ENCODE measurements at regions not wholly inside any gene's neighbourhood (a gene's known extent, or its start where the extent isn't known, plus 50 kb on each side); places are given as distances from the start of the nearest gene placed in this dataset.

- Mint-ChIP-seq H3K36me3 (no peaks in the 10 kb centered on the region), H3K27me3 (no peaks in the 10 kb centered on the region), H3K4me1 (ENCODE audit: low read depth in 2 of 2) (no peaks in the 10 kb centered on the region), H3K27ac (no peak overlapping the region), H3K4me3 (no peak overlapping the region), H3K9me3 (peaks cover 6% of the 10 kb centered on the region)
- ATAC-seq (no peak), DNase-seq (ENCODE audit: low spot score) (no peak)
These were observed 543.0 kb upstream of the RGS18 start for GRCh38 chr1:191615101-191615821.

- no peak overlapping the region for H3K27ac Mint-ChIP-seq
- no peaks in the 10 kb centered on the region for H3K27me3 Mint-ChIP-seq
- no peaks in the 10 kb centered on the region for H3K4me1 Mint-ChIP-seq (ENCODE audit: low read depth in 2 of 2)
- H3K4me3 Mint-ChIP-seq = no peak overlapping the region
- ATAC-seq = no peak
- DNase-seq (ENCODE audit: low spot score) = no peak
- H3K9me3 Mint-ChIP-seq = peaks cover 6% of the 10 kb centered on the region
- no peaks in the 10 kb centered on the region for H3K36me3 Mint-ChIP-seq
These were observed 540.1 kb upstream of the RGS18 start for GRCh38 chr1:191618181-191618580.

- Mint-ChIP-seq H3K27ac (no peak overlapping the region), H3K4me1 (ENCODE audit: low read depth in 2 of 2) (no peaks in the 10 kb centered on the region), H3K27me3 (no peaks in the 10 kb centered on the region), H3K9me3 (peaks cover 6% of the 10 kb centered on the region), H3K4me3 (no peak overlapping the region), H3K36me3 (no peaks in the 10 kb centered on the region)
- no peak for ATAC-seq
- no peak for DNase-seq (ENCODE audit: low spot score)
These were observed 537.4 kb upstream of the RGS18 start for GRCh38 chr1:191620883-191621282.

GRCh38 chr1:191624044-191624443 lies 534.2 kb upstream of the RGS18 start:
- Mint-ChIP-seq H3K27me3 (no peaks in the 10 kb centered on the region), H3K9me3 (peaks cover 3% of the 10 kb centered on the region), H3K27ac (no peak overlapping the region), H3K36me3 (no peaks in the 10 kb centered on the region), H3K4me1 (ENCODE audit: low read depth in 2 of 2) (no peaks in the 10 kb centered on the region), H3K4me3 (no peak overlapping the region)
- ATAC-seq (no peak), DNase-seq (ENCODE audit: low spot score) (no peak)

- H3K4me3 Mint-ChIP-seq = no peak overlapping the region
- ATAC-seq (no peak), DNase-seq (ENCODE audit: low spot score) (no peak)
- H3K4me1 Mint-ChIP-seq (ENCODE audit: low read depth in 2 of 2) = no peaks in the 10 kb centered on the region
- no peak overlapping the region for H3K27ac Mint-ChIP-seq
- no peaks in the 10 kb centered on the region for H3K27me3 Mint-ChIP-seq
- peaks cover 6% of the 10 kb centered on the region for H3K36me3 Mint-ChIP-seq
- H3K9me3 Mint-ChIP-seq = peaks cover 18% of the 10 kb centered on the region
These were observed 528.4 kb upstream of the RGS18 start for GRCh38 chr1:191629836-191630235.

- Mint-ChIP-seq H3K4me1 (ENCODE audit: low read depth in 2 of 2) (no peaks in the 10 kb centered on the region), H3K27ac (no peak overlapping the region), H3K36me3 (peaks cover 6% of the 10 kb centered on the region), H3K27me3 (no peaks in the 10 kb centered on the region), H3K9me3 (peaks cover 16% of the 10 kb centered on the region), H3K4me3 (no peak overlapping the region)
- ATAC-seq (no peak), DNase-seq (ENCODE audit: low spot score) (no peak)
These were observed 523.3 kb upstream of the RGS18 start for GRCh38 chr1:191634801-191635508.

GRCh38 chr1:191636345-191636744 lies 521.9 kb upstream of the RGS18 start:
- DNase-seq (ENCODE audit: low spot score) (no peak), ATAC-seq (no peak)
- peaks cover 6% of the 10 kb centered on the region for H3K36me3 Mint-ChIP-seq
- H3K4me3 Mint-ChIP-seq = no peak overlapping the region
- H3K9me3 Mint-ChIP-seq = peaks cover 13% of the 10 kb centered on the region
- no peak overlapping the region for H3K27ac Mint-ChIP-seq
- H3K27me3 Mint-ChIP-seq = no peaks in the 10 kb centered on the region
- H3K4me1 Mint-ChIP-seq (ENCODE audit: low read depth in 2 of 2) = no peaks in the 10 kb centered on the region

- Mint-ChIP-seq H3K36me3 (peaks cover 4% of the 10 kb centered on the region), H3K27ac (no peak overlapping the region), H3K27me3 (no peaks in the 10 kb centered on the region), H3K9me3 (peaks cover under 1% of the 10 kb centered on the region), H3K4me3 (no peak overlapping the region), H3K4me1 (ENCODE audit: low read depth in 2 of 2) (no peaks in the 10 kb centered on the region)
- DNase-seq (ENCODE audit: low spot score) (no peak), ATAC-seq (no peak)
These were observed 516.6 kb upstream of the RGS18 start for GRCh38 chr1:191641420-191642260.

- no peaks in the 10 kb centered on the region for H3K27me3 Mint-ChIP-seq
- no peak for ATAC-seq
These were observed 515.2 kb upstream of the RGS18 start for GRCh38 chr1:191643060-191643459.

GRCh38 chr1:191648939-191649338 lies 509.3 kb upstream of the RGS18 start:
- Mint-ChIP-seq H3K27me3 (no peaks in the 10 kb centered on the region), H3K36me3 (peaks cover 4% of the 10 kb centered on the region), H3K4me3 (no peak overlapping the region), H3K4me1 (ENCODE audit: low read depth in 2 of 2) (no peaks in the 10 kb centered on the region), H3K9me3 (peaks cover 5% of the 10 kb centered on the region), H3K27ac (no peak overlapping the region)
- ATAC-seq = no peak
- no peak for DNase-seq (ENCODE audit: low spot score)

More at GRCh38 chr1:191643060-191643459, 515.2 kb upstream of the RGS18 start:
- Mint-ChIP-seq H3K27ac (no peak overlapping the region), H3K9me3 (no peaks in the 10 kb centered on the region), H3K36me3 (peaks cover 4% of the 10 kb centered on the region), H3K4me3 (no peak overlapping the region), H3K4me1 (ENCODE audit: low read depth in 2 of 2) (no peaks in the 10 kb centered on the region)
- DNase-seq (ENCODE audit: low spot score) = no peak

GRCh38 chr1:191662051-191662450 lies 496.2 kb upstream of the RGS18 start:
- ATAC-seq (no peak), DNase-seq (ENCODE audit: low spot score) (no peak)

GRCh38 chr1:191662746-191663145 lies 495.5 kb upstream of the RGS18 start:
- Mint-ChIP-seq H3K27ac (no peak overlapping the region), H3K4me3 (no peak overlapping the region), H3K9me3 (no peaks in the 10 kb centered on the region), H3K36me3 (no peaks in the 10 kb centered on the region), H3K27me3 (no peaks in the 10 kb centered on the region), H3K4me1 (ENCODE audit: low read depth in 2 of 2) (no peaks in the 10 kb centered on the region)
- no peak for ATAC-seq
- DNase-seq (ENCODE audit: low spot score) = no peak

More at GRCh38 chr1:191662051-191662450, 496.2 kb upstream of the RGS18 start:
- Mint-ChIP-seq H3K4me1 (ENCODE audit: low read depth in 2 of 2) (no peaks in the 10 kb centered on the region), H3K4me3 (no peak overlapping the region), H3K36me3 (no peaks in the 10 kb centered on the region), H3K27ac (no peak overlapping the region), H3K27me3 (no peaks in the 10 kb centered on the region), H3K9me3 (no peaks in the 10 kb centered on the region)

GRCh38 chr1:191668525-191668924 lies 489.7 kb upstream of the RGS18 start:
- no peak overlapping the region for H3K4me3 Mint-ChIP-seq
- peaks cover 6% of the 10 kb centered on the region for H3K9me3 Mint-ChIP-seq
- no peaks in the 10 kb centered on the region for H3K27me3 Mint-ChIP-seq
- ATAC-seq = no peak
- no peak for DNase-seq (ENCODE audit: low spot score)
- no peak overlapping the region for H3K27ac Mint-ChIP-seq
- H3K36me3 Mint-ChIP-seq = no peaks in the 10 kb centered on the region
- no peaks in the 10 kb centered on the region for H3K4me1 Mint-ChIP-seq (ENCODE audit: low read depth in 2 of 2)

GRCh38 chr1:191669629-191670028 lies 488.6 kb upstream of the RGS18 start:
- no peaks in the 10 kb centered on the region for H3K27me3 Mint-ChIP-seq
- H3K4me3 Mint-ChIP-seq = no peak overlapping the region
- no peak for ATAC-seq
- H3K4me1 Mint-ChIP-seq (ENCODE audit: low read depth in 2 of 2) = no peaks in the 10 kb centered on the region
- DNase-seq (ENCODE audit: low spot score) = no peak
- no peaks in the 10 kb centered on the region for H3K36me3 Mint-ChIP-seq
- peaks cover 6% of the 10 kb centered on the region for H3K9me3 Mint-ChIP-seq
- H3K27ac Mint-ChIP-seq = no peak overlapping the region

Measured in natural killer cell treated with Interleukin-12 subunit alpha and Interleukin-12 subunit beta and Interleukin-15 and Interleukin-18, amount 100 ng/mL, for 72 hours (primary cell).